H1 (cell line): ENCODE measurements at regions not wholly inside any gene's neighbourhood (a gene's known extent, or its start where the extent isn't known, plus 50 kb on each side); places are given as distances from the start of the nearest gene placed in this dataset.

Experiments
- CBX8 ChIP-seq: fragments of 300-800, 300-1000 bp; sonication (generic); IDR thresholded peaks from 2 replicates; pipeline ENCODE4 v1.7.1; 2016; ENCODE audit warnings: low read depth, low read length, borderline replicate concordance
- NANOG ChIP-seq: IDR thresholded peaks from 2 replicates; pipeline ENCODE4 v1.6.1; 2011; ENCODE audit warnings: low read length, low read depth, mild to moderate bottlenecking, inconsistent platforms; ENCODE audit not compliant: insufficient read depth, poor library complexity, severe bottlenecking

DNA sequence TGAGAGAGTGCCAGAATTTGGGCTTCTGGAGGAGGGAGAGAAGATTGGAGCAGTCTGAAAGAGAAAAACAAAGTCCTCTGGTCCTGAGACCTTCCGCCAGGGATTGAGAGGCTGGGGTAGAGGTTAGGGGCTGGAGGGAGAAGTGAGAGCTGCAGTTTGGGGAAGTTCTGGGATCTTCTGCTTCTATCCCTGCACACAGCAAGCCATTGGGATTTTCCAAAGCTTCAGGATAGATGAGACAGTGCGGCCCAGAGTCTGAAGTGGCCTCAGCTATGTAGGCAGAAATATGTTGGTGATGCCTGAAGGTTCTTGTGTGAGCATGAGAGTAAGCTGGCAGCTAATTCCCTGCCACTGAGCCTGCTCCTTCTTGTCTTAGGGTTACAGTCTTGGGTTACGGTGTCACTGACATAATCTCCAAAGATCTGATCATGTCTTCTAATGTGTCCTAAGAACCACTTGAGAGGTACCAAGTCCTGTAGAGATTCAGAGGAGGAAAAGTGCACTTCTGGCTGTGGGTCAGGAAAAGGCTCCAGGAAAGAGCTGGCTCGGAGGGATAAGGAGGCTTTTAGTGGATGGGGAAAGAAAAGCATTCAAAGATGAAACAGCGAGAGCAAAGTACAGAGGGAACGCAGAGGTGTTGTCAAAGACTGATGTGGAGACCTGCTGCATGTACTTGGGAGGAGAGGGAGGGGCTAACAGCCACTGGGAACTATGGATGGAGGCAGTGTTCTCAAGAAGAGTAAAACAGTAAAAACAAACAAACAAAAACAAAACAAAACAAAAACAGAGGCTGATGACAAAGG lies 131.1 kb upstream of the MYLIP start (continued):
- no peak for TF ChIP-seq NANOG
- no peak for TF ChIP-seq CBX8
